Peyer's patch (tissue), 4 donors: ENCODE measurements at regions not wholly inside any gene's neighbourhood (a gene's known extent, or its start where the extent isn't known, plus 50 kb on each side); places are given as distances from the start of the nearest gene placed in this dataset.

Source experiments
- POLR2A ChIP-seq, 2 donors: fragments of 450-650 bp; IDR thresholded peaks; one replicate each; pipeline ENCODE4 v1.5.1; 2017; ENCODE audit warnings: antibody characterized with exemption in 2 of 2, mild to moderate bottlenecking in 2 of 2, moderate library complexity in 2 of 2
- TF ChIP-seq, protein P1 (sequence below), 6 experiments: fragments of 450-650 bp in 4 of 6; fragments of 200-600 bp in 2 of 6; sonication (generic) in 1 of 6; IDR thresholded peaks; one replicate each; pipeline ENCODE4 v1.5.1; 2017 to 2019; ENCODE audit warnings: antibody characterized with exemption in 6 of 6, mild to moderate bottlenecking in 3 of 6, moderate library complexity in 1 of 6

- TF ChIP-seq, protein P1, sequence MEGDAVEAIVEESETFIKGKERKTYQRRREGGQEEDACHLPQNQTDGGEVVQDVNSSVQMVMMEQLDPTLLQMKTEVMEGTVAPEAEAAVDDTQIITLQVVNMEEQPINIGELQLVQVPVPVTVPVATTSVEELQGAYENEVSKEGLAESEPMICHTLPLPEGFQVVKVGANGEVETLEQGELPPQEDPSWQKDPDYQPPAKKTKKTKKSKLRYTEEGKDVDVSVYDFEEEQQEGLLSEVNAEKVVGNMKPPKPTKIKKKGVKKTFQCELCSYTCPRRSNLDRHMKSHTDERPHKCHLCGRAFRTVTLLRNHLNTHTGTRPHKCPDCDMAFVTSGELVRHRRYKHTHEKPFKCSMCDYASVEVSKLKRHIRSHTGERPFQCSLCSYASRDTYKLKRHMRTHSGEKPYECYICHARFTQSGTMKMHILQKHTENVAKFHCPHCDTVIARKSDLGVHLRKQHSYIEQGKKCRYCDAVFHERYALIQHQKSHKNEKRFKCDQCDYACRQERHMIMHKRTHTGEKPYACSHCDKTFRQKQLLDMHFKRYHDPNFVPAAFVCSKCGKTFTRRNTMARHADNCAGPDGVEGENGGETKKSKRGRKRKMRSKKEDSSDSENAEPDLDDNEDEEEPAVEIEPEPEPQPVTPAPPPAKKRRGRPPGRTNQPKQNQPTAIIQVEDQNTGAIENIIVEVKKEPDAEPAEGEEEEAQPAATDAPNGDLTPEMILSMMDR (IDR thresholded peaks at IDR 0.05) = no peak
- no peak for TF ChIP-seq POLR2A (IDR thresholded peaks at IDR 0.05)
These were observed 817.5 kb downstream of the EFNA5 start for GRCh38 chr5:106853266-106853665.
